H9 (cell line): ENCODE measurements at regions not wholly inside any gene's neighbourhood (a gene's known extent, or its start where the extent isn't known, plus 50 kb on each side); places are given as distances from the start of the nearest gene placed in this dataset.
"Not testable (repeated sequence)": the region's sequence is repeated elsewhere in the genome, so short reads cannot be mapped to it uniquely, and the experiment has no call there.

Source experiments
- DNase-seq: peaks from one replicate; pipeline ENCODE4 v3.0.0-alpha.2; 2017
- H2AFZ ChIP-seq: one replicate; pipeline ENCODE4 v1.6.1; 2013; ENCODE audit warnings: mild to moderate bottlenecking, low read length, control low read depth, moderate library complexity
- H2AK5ac ChIP-seq: 2 replicates; pipeline ENCODE4 v1.6.1; 2013; ENCODE audit warnings: low read length, control low read depth, mixed read lengths; ENCODE audit not compliant: insufficient read length
- H2BK120ac ChIP-seq: one replicate; pipeline ENCODE4 v1.6.1; 2013; ENCODE audit warnings: low read depth, mild to moderate bottlenecking, low read length, control low read depth, inconsistent platforms; ENCODE audit not compliant: poor library complexity, severe bottlenecking
- H2BK12ac ChIP-seq: 2 replicates; pipeline ENCODE4 v1.6.1; 2013; ENCODE audit warnings: low read length, control low read depth, mixed read lengths, low read depth; ENCODE audit not compliant: insufficient read length
- H2BK15ac ChIP-seq: 2 replicates; pipeline ENCODE4 v1.6.1; 2013; ENCODE audit warnings: low read depth, low read length, control low read depth
- H2BK20ac ChIP-seq: one replicate; pipeline ENCODE4 v1.6.1; 2013; ENCODE audit warnings: low read depth, mild to moderate bottlenecking, low read length, control low read depth, inconsistent platforms; ENCODE audit not compliant: poor library complexity, severe bottlenecking
- H2BK5ac ChIP-seq: 2 replicates; pipeline ENCODE4 v1.6.1; 2013; ENCODE audit warnings: low read length, control low read depth, mixed read lengths; ENCODE audit not compliant: insufficient read length
- H3K14ac ChIP-seq: 2 replicates; pipeline ENCODE4 v1.6.1; 2013; ENCODE audit warnings: low read length, control low read depth; ENCODE audit not compliant: insufficient read depth
- H3K18ac ChIP-seq: 2 replicates; pipeline ENCODE4 v1.6.1; 2013; ENCODE audit warnings: low read depth, mild to moderate bottlenecking, mixed read lengths, low read length, control low read depth; ENCODE audit not compliant: insufficient read length
- H3K23ac ChIP-seq: 2 replicates; pipeline ENCODE4 v1.6.1; 2013; ENCODE audit warnings: low read length, control low read depth, mixed read lengths, low read depth; ENCODE audit not compliant: insufficient read length
- H3K23me2 ChIP-seq: 2 replicates; pipeline ENCODE4 v1.6.1; 2013; ENCODE audit warnings: low read depth, mild to moderate bottlenecking, mixed read lengths, low read length, control low read depth; ENCODE audit not compliant: insufficient read length, poor library complexity, severe bottlenecking
- H3K27ac ChIP-seq: 2 replicates; pipeline ENCODE4 v1.5.1; 2013; ENCODE audit warnings: low read length, control low read depth, mixed read lengths, low read depth; ENCODE audit not compliant: insufficient read length
- H3K27me3 ChIP-seq: 2 replicates; pipeline ENCODE4 v1.6.1; 2013; ENCODE audit warnings: low read length, control low read depth, inconsistent platforms; ENCODE audit not compliant: insufficient read depth
- H3K4ac ChIP-seq: 2 replicates; pipeline ENCODE4 v1.6.1; 2013; ENCODE audit warnings: low read depth, mild to moderate bottlenecking, control low read depth, inconsistent platforms, low read length, moderate library complexity
- H3K4me1 ChIP-seq: 2 replicates; pipeline ENCODE4 v1.6.1; 2013; ENCODE audit warnings: low read length, control low read depth, inconsistent platforms; ENCODE audit not compliant: insufficient read depth
- H3K4me2 ChIP-seq: 2 replicates; pipeline ENCODE4 v1.6.1; 2013; ENCODE audit warnings: low read length, control low read depth, mixed read lengths; ENCODE audit not compliant: insufficient read length, insufficient read depth
- H3K56ac ChIP-seq: 2 replicates; pipeline ENCODE4 v1.6.1; 2013; ENCODE audit warnings: low read depth, mild to moderate bottlenecking, mixed read lengths, low read length, control low read depth; ENCODE audit not compliant: insufficient read length
- H3K79me1 ChIP-seq: 2 replicates; pipeline ENCODE4 v1.6.1; 2013; ENCODE audit warnings: low read depth, mild to moderate bottlenecking, moderate library complexity, low read length, control low read depth, inconsistent platforms; ENCODE audit not compliant: insufficient read depth, poor library complexity, severe bottlenecking
- H3K79me2 ChIP-seq: 2 replicates; pipeline ENCODE4 v1.6.1; 2013; ENCODE audit warnings: low read length, control low read depth, inconsistent platforms; ENCODE audit not compliant: insufficient read depth
- H3K9ac ChIP-seq: 2 replicates; pipeline ENCODE4 v1.6.1; 2013; ENCODE audit warnings: low read length, control low read depth, mixed read lengths; ENCODE audit not compliant: insufficient read length; ENCODE audit errors: extremely low read depth
- H3K9me3 ChIP-seq: one replicate; pipeline ENCODE4 v1.6.1; 2013; ENCODE audit warnings: low read depth, low read length, inconsistent platforms; ENCODE audit not compliant: control insufficient read depth
- H3T11ph ChIP-seq: one replicate; pipeline ENCODE4 v1.6.1; 2013; ENCODE audit warnings: mild to moderate bottlenecking, low read length, control low read depth, inconsistent platforms
- H4K20me1 ChIP-seq: one replicate; pipeline ENCODE4 v1.6.1; 2013; ENCODE audit not compliant: control insufficient read depth, insufficient read length, insufficient read depth
- H4K5ac ChIP-seq: 2 replicates; pipeline ENCODE4 v1.6.1; 2013; ENCODE audit warnings: low read depth, mild to moderate bottlenecking, mixed read lengths, low read length, control low read depth; ENCODE audit not compliant: insufficient read length
- H4K8ac ChIP-seq: replicated peaks from 2 replicates; pipeline ENCODE4 v1.6.1; 2013; ENCODE audit warnings: low read length, control low read depth, mixed read lengths, low read depth; ENCODE audit not compliant: insufficient read length
- H4K91ac ChIP-seq: 2 replicates; pipeline ENCODE4 v1.6.1; 2013; ENCODE audit warnings: low read depth, mild to moderate bottlenecking, moderate library complexity, mixed read lengths, low read length, control low read depth; ENCODE audit not compliant: insufficient read length
- H3K27ac Mint-ChIP-seq, 3 experiments: 2 replicates in 2 of 3; 3 replicates in 1 of 3; pipeline ENCODE4 v1.8.0; 2020 to 2021; ENCODE audit warnings: mixed read lengths in 3 of 3, mild to moderate bottlenecking in 1 of 3, moderate library complexity in 1 of 3
- H3K27me3 Mint-ChIP-seq: 2 replicates; pipeline ENCODE4 v1.8.0; 2021; ENCODE audit warnings: low read depth, mild to moderate bottlenecking, moderate library complexity, mixed read lengths
- H3K36me3 Mint-ChIP-seq, 3 experiments: 2 replicates in 2 of 3; 3 replicates in 1 of 3; pipeline ENCODE4 v1.8.0; 2020 to 2021; ENCODE audit warnings: low read depth in 3 of 3, mixed read lengths in 3 of 3; ENCODE audit not compliant: insufficient read depth in 1 of 3
- H3K4me1 Mint-ChIP-seq, 2 experiments: 2 replicates each; pipeline ENCODE4 v1.8.0; 2020; ENCODE audit warnings: mixed read lengths in 2 of 2
- H3K4me3 Mint-ChIP-seq, 2 experiments: 2 replicates in 1 of 2; 3 replicates in 1 of 2; pipeline ENCODE4 v1.8.0; 2020 to 2021; ENCODE audit warnings: mild to moderate bottlenecking in 2 of 2, mixed read lengths in 2 of 2, moderate library complexity in 1 of 2
- H3K9me3 Mint-ChIP-seq, 2 experiments: 2 replicates in 1 of 2; 3 replicates in 1 of 2; pipeline ENCODE4 v1.8.0; 2020; ENCODE audit warnings: mild to moderate bottlenecking in 2 of 2, mixed read lengths in 2 of 2, moderate library complexity in 1 of 2
- CTCF ChIP-seq: fragments of 200-600 bp; sonication (generic); conservative IDR thresholded peaks from 3 replicates; pipeline ENCODE4 v1.8.0; 2021; ENCODE audit warnings: antibody characterized with exemption, mild to moderate bottlenecking
- WGBS: extraction: QIAGEN DNeasy Blood & Tissue Kit; methylation state at CpG from one replicate; pipeline ENCODE4 v1.1.7; 2013; ENCODE audit warnings: missing lambda C conversion rate, low lambda C conversion rate, mixed read lengths; ENCODE audit not compliant: insufficient read length; ENCODE audit errors: extremely low coverage; 5-methylcytosine and 5-hydroxymethylcytosine counted together

GRCh38 chr4:54449999-54450398 lies 207.8 kb upstream of the KIT start:
- Histone ChIP-seq H2BK120ac (no peak overlapping the region), H3K14ac (no peak overlapping the region), H3K4me2 (no peak overlapping the region), H2BK5ac (no peak overlapping the region), H2AK5ac (no peak overlapping the region), H2BK12ac (no peak overlapping the region), H4K5ac (no peak overlapping the region), H3K4ac (no peak overlapping the region), H2BK20ac (no peak overlapping the region), H3K18ac (no peak overlapping the region), H2AFZ (no peak overlapping the region), H3K27me3 (no peaks in the 10 kb centered on the region), H3K23ac (no peak overlapping the region), H3K79me2 (no peaks in the 10 kb centered on the region), H4K91ac (no peak overlapping the region), H3K79me1 (no peaks in the 10 kb centered on the region), H3K4me1 (no peaks in the 10 kb centered on the region), H2BK15ac (no peak overlapping the region), H4K8ac (no peak overlapping the region), H3K23me2 (no peaks in the 10 kb centered on the region), H3K56ac (no peak overlapping the region), H3K27ac (no peak overlapping the region), H3K9me3 (peaks cover 10% of the 10 kb centered on the region), H3K9ac (no peak overlapping the region), H4K20me1 (no peaks in the 10 kb centered on the region), H3T11ph (no peak overlapping the region)
- Mint-ChIP-seq H3K4me1 (peaks cover 4 to 7% of the 10 kb centered on the region in 2 experiments), H3K36me3 (peaks cover 3 to 20% (median 11%) of the 10 kb centered on the region in 3 experiments), H3K9me3 (peaks cover 24 to 25% of the 10 kb centered on the region in 2 experiments), H3K4me3 (no peak overlapping the region), H3K27ac (no peak overlapping the region), H3K27me3 (peaks cover 7% of the 10 kb centered on the region)
- TF ChIP-seq CTCF, result no peak
- no peak for DNase-seq
- WGBS, result no CpG with 5 or more reads among the region's 5 CpGs

GRCh38 chr4:54466960-54467359 lies 190.8 kb upstream of the KIT start:
- not testable (repeated sequence) for H3K79me2 ChIP-seq, H2BK120ac ChIP-seq, H2BK20ac ChIP-seq, H4K8ac ChIP-seq, DNase-seq, H2AFZ ChIP-seq, H3T11ph ChIP-seq, H3K4ac ChIP-seq, H3K4me2 ChIP-seq, H3K27ac ChIP-seq, H3K14ac ChIP-seq, H3K4me1 Mint-ChIP-seq, H3K27me3 Mint-ChIP-seq, H2BK15ac ChIP-seq, H2BK5ac ChIP-seq, H3K36me3 Mint-ChIP-seq, H2BK12ac ChIP-seq, H4K20me1 ChIP-seq, H3K27ac Mint-ChIP-seq, H3K4me1 ChIP-seq, H2AK5ac ChIP-seq, H3K23ac ChIP-seq, H3K9me3 ChIP-seq, H3K23me2 ChIP-seq, H4K91ac ChIP-seq, H4K5ac ChIP-seq, H3K79me1 ChIP-seq, H3K18ac ChIP-seq, H3K56ac ChIP-seq, H3K9ac ChIP-seq, H3K27me3 ChIP-seq, H3K4me3 Mint-ChIP-seq
- no CpG with 5 or more reads among the region's 9 CpGs for WGBS
- H3K9me3 Mint-ChIP-seq, result peaks cover 36 to 39% of the 10 kb centered on the region in 2 experiments
